Muscle of leg (tissue), 3 donors: ENCODE measurements at regions not wholly inside any gene's neighbourhood (a gene's known extent, or its start where the extent isn't known, plus 50 kb on each side); places are given as distances from the start of the nearest gene placed in this dataset.

Experiments used
- DNase-seq: peaks from one replicate; pipeline ENCODE4 v3.0.0; 2013
- H3K27ac ChIP-seq: one replicate; pipeline ENCODE4 v1.5.1; 2013; ENCODE audit warnings: mild to moderate bottlenecking, low read length, control low read depth
- H3K27me3 ChIP-seq: one replicate; pipeline ENCODE4 v1.6.1; 2013; ENCODE audit warnings: low read length; ENCODE audit not compliant: control insufficient read depth, insufficient read depth
- H3K36me3 ChIP-seq: one replicate; pipeline ENCODE4 v1.6.1; 2013; ENCODE audit warnings: low read length; ENCODE audit not compliant: control insufficient read depth, insufficient read depth
- H3K4me1 ChIP-seq: one replicate; pipeline ENCODE4 v1.6.1; 2013; ENCODE audit warnings: low read length; ENCODE audit not compliant: control insufficient read depth, insufficient read depth
- H3K4me3 ChIP-seq: one replicate; pipeline ENCODE4 v1.5.1; 2013; ENCODE audit warnings: low read length, control low read depth
- H3K9me3 ChIP-seq: replicated peaks from 2 replicates; pipeline ENCODE4 v1.6.1; 2013; ENCODE audit warnings: low read depth, low read length; ENCODE audit not compliant: control insufficient read depth
- WGBS: methylation state at CpG from one replicate; pipeline ENCODE4 v1.1.5; 2013; ENCODE audit warnings: missing lambda C conversion rate; ENCODE audit not compliant: insufficient coverage; 5-methylcytosine and 5-hydroxymethylcytosine counted together

DNA sequence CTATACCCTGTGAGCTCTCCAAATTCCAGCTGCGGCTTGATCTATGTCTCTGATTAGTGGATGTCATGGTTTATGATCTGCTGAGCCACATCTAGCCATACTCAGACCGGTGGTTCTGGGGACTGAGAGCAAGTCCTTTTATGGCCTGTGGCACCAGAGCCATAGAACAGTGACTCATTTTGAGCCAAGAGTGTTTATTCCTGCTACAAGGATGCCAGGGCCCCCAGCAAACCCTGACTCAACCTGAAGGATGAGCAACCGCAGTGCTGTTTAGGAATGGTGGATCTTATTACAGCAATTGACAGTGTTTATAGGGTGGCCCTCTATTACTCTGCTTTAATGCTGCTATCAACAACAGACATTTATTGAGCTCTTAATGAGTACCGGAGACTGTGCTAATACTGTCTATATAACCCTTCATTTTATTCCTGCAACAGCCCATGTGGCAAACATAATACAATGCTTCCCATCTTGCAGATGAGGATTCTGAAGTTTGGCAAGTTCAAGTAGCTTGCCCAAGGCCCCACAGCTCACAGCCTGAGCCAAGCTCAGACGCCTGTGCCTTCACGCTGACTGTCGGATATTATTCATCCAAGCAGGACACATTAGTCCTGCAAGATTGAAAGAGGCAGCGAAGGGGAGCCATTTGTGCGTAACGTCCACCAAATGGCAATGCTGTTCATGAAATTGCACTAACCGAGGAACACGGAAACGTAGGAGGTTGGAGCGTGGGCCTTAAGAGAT, 273.6 kb upstream of the PWP1 start:
- Histone ChIP-seq H3K36me3 (no peaks in the 10 kb centered on the region), H3K9me3 (no peaks in the 10 kb centered on the region), H3K4me1 (no peaks in the 10 kb centered on the region), H3K4me3 (no peak overlapping the region), H3K27ac (no peak overlapping the region), H3K27me3 (peaks cover 4% of the 10 kb centered on the region)
- no peak for DNase-seq
- 70% methylated on average over 11 of the region's 14 CpGs for WGBS

DNA sequence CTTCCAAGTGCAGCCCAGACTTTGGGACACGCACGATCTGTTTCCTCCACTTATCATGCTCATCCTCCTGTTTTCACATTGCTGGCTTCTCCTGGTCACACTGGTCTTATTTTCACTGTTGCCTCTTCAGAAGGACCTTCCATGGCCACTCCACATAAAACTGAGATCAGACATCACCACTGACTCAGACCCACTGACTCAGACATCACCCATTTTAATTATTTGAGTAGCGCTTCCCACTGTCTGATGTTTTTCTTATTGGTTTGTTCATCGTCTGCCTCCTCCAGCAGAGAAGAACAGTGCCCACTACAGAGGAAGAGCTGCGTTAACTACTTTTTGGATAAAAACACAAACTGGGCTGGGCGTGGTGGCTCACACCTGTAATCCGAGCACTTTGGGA, 270.5 kb upstream of the PWP1 start:
- no peaks in the 10 kb centered on the region for H3K4me1 ChIP-seq
- H3K9me3 ChIP-seq, result no peaks in the 10 kb centered on the region
- H3K36me3 ChIP-seq, result no peaks in the 10 kb centered on the region
- WGBS, result 95% methylated on average over 7 of the region's 7 CpGs
- no peak overlapping the region for H3K4me3 ChIP-seq
- no peaks in the 10 kb centered on the region for H3K27me3 ChIP-seq
- no peak overlapping the region for H3K27ac ChIP-seq
- DNase-seq, result no peak

DNA sequence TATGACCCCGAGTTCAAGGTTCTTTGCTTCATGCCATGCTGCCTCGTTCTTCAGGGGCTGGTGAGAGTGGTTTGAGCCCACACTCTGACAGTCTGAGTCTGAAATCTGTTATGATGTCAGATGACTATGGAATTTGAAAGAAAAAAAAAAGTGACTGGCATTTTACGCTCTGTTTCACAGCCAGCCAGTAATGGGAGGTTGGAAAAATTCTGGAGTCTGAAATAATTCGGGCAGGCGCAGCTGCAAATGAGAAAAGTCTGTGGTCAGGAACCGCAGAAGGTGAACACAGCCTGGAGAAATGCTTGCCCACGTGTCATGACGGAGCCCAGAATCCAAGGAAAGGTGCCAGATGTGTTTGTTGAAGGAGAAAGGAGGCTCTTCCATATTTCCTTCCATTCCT, 269.8 kb upstream of the PWP1 start:
- Histone ChIP-seq H3K9me3 (no peaks in the 10 kb centered on the region), H3K27ac (no peak overlapping the region), H3K27me3 (no peaks in the 10 kb centered on the region), H3K4me3 (no peak overlapping the region), H3K36me3 (no peaks in the 10 kb centered on the region), H3K4me1 (no peaks in the 10 kb centered on the region)
- WGBS, result 66% methylated on average over 5 of the region's 8 CpGs
- DNase-seq, result peak; percentile 14

DNA sequence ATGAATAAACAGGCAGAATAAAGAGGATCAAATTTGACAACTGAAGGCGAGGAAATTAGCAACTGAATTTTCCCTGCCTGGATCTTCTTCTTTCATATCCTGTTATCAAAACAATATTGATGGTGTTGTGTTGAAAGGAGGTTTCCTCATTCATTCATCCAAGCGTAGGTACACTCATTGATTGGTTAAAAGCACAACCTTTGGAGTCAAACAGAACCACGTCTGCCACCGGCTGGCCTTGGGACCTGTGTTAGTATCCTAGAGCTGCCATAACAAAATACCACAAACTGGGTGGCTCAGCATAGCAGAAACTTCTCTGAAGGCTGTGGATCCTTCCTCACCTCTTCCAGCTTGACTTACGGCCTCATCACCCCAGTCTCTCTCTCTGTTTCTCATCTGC, 268.6 kb upstream of the PWP1 start:
- no peak for DNase-seq
- peaks cover under 1% of the 10 kb centered on the region for H3K27me3 ChIP-seq
- no peaks in the 10 kb centered on the region for H3K9me3 ChIP-seq
- WGBS, result 94% methylated on average over 3 of the region's 5 CpGs
- H3K36me3 ChIP-seq, result no peaks in the 10 kb centered on the region
- no peak overlapping the region for H3K4me3 ChIP-seq
- no peak overlapping the region for H3K27ac ChIP-seq
- no peaks in the 10 kb centered on the region for H3K4me1 ChIP-seq

DNA sequence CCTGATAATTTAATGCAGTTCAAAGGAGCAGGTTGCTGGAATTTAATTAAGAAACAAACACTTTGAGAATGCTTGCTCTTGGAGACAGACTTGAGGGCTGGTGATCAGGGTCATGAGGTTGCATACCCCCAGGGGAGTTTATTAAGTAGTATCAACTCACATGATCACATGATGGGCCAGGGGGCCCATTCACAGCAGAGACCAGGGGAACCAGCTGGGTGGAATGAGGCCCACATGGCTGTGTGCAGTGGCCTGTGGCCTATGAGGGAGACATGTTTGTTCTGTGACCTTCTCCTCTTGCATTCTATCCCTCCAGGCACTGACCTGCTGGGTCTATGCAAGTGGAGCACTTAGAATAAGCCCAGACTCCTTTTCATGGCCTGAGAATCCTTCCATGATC, 266.6 kb upstream of the PWP1 start:
- Histone ChIP-seq H3K27ac (no peak overlapping the region), H3K9me3 (no peaks in the 10 kb centered on the region), H3K4me3 (no peak overlapping the region), H3K27me3 (peaks cover 4% of the 10 kb centered on the region), H3K4me1 (no peaks in the 10 kb centered on the region), H3K36me3 (no peaks in the 10 kb centered on the region)
- no peak for DNase-seq

DNA sequence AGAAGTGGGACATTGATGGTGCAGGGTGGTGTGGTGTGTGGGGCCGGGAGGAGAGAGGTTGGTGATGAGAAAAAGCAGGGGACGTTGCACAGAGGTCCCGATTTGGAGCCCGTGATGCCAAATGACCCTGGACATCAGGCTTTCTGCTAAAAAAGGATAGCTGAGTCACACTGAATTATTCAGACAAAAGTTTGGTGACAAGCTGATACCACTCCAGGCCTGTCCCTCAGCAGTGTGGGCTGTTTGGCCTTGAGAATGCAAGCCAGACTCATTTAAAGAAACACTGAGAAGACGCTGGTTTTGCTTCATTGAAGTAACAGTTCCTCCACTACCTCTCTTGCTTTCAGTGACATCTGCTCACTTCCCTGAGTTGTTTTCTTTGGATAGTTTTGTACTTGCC, 262.1 kb upstream of the PWP1 start:
- Histone ChIP-seq H3K9me3 (peaks cover 5% of the 10 kb centered on the region), H3K4me1 (no peaks in the 10 kb centered on the region), H3K27ac (no peak overlapping the region), H3K36me3 (no peaks in the 10 kb centered on the region), H3K27me3 (peaks cover 9% of the 10 kb centered on the region), H3K4me3 (no peak overlapping the region)
- WGBS, result 78% methylated on average over 4 of the region's 5 CpGs
- DNase-seq, result no peak

DNA sequence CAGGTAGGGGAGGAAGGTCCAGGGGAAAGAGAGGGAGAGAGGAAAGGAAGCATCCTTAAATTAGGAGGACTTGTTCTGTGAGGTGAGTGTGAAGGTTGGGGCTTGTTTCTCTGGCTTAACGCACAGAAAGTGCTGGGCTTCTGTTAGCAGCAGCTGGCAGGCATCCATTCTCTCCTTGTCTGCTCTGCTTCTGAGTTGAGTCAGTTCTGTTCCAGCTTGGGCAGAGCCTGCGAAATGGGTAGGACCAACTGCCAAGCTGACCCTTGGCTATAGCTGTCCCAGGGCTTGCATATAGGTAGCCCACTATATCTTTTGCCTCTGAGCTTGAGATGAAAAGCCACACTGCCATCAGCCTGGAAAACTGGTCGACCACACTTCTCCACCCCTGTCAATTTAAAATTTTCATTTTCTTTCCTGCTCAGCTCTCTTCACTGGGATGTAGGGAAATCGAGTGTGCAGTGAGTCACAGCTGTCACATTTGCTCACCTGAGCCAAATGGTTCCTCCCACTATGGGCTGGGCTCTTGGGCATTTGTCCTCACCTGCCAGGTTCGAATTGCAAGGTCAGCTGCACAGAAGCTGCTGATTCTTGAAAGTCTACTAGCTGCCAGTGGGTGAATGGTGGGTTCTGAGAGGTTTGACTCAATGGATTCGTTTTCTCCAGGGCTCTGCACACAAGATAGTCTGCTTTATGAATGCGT, 256.4 kb upstream of the PWP1 start:
- Histone ChIP-seq H3K4me3 (no peak overlapping the region), H3K27ac (no peak overlapping the region), H3K27me3 (peaks cover 7% of the 10 kb centered on the region), H3K4me1 (no peaks in the 10 kb centered on the region), H3K36me3 (no peaks in the 10 kb centered on the region), H3K9me3 (peaks cover 5% of the 10 kb centered on the region)
- no peak for DNase-seq
- 70% methylated on average over 3 of the region's 7 CpGs for WGBS

DNA sequence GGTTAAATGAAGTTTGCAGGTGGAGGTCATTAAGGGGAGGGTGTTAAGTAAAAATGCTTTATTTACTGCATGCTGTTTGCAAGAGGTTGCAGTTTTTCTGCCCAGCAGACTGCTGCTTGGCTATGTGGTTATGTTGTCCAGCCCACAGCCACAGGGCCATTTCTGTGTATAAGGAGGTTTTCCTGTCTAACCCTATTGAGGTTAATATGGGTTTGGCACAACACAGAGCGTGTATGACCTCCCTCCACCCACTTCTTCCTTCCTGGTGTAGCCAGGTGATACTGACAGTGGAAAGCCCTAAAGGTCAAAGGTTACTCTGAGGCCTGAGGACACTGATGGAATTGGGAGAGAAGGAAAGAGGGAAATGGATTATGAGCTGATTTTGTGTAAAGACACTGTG, 253.7 kb upstream of the PWP1 start:
- no peaks in the 10 kb centered on the region for H3K36me3 ChIP-seq
- no CpG with 5 or more reads among the region's 1 CpG for WGBS
- no peaks in the 10 kb centered on the region for H3K4me1 ChIP-seq
- peaks cover 7% of the 10 kb centered on the region for H3K27me3 ChIP-seq
- no peak overlapping the region for H3K4me3 ChIP-seq
- no peak overlapping the region for H3K27ac ChIP-seq
- no peak for DNase-seq
- H3K9me3 ChIP-seq, result peaks cover 2% of the 10 kb centered on the region

DNA sequence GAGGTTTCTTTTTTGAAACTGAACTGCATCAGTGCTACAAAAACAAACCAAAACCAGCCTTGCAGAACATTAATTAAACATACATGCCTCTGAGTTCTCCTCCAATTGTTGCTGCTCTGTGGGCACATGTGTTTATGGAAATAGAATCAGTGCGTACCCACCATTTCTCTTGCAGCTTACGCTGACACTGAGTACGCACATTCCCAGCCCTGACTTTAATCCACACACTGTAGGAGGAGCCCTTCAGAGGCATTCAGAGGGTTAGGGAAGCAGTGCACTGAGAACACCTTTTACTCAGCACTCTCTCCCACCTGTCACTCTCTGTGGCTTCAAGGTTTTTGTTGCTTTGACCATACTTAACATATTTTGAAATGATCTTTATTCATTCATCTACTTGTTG, 250.5 kb upstream of the PWP1 start:
- Histone ChIP-seq H3K4me1 (peaks cover 2% of the 10 kb centered on the region), H3K27ac (no peak overlapping the region), H3K4me3 (no peak overlapping the region), H3K27me3 (peaks cover 7% of the 10 kb centered on the region), H3K9me3 (no peaks in the 10 kb centered on the region), H3K36me3 (no peaks in the 10 kb centered on the region)
- no peak for DNase-seq
- WGBS, result 71% methylated on average over 3 of the region's 3 CpGs

DNA sequence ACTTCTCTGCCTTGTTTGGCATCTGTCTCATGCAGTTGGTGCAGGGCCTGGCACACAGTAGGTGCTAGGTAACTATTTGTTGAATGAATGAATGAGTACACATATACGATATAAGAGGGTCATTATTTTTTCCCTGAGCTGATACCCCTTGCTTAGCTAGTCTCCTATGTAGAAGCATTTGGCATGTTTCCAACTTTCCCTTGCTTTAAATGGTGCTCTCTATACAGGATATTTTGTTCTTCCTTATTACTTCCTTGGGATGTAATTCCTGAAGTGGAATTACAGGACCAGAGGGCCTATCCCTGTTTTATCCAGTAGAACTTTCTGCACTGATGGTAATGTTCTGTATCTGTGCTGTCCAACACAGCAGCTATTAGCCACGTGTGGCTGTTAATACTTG, 250.1 kb upstream of the PWP1 start:
- no peaks in the 10 kb centered on the region for H3K9me3 ChIP-seq
- H3K27ac ChIP-seq, result no peak overlapping the region
- H3K36me3 ChIP-seq, result no peaks in the 10 kb centered on the region
- no peak overlapping the region for H3K4me3 ChIP-seq
- no CpG with 5 or more reads among the region's 2 CpGs for WGBS
- peak; percentile 13 for DNase-seq
- peaks cover 3% of the 10 kb centered on the region for H3K4me1 ChIP-seq
- H3K27me3 ChIP-seq, result peaks cover 7% of the 10 kb centered on the region
